Uterus (tissue), 2 donors: ENCODE measurements at regions not wholly inside any gene's neighbourhood (a gene's known extent, or its start where the extent isn't known, plus 50 kb on each side); places are given as distances from the start of the nearest gene placed in this dataset.

Experiments
- CTCF ChIP-seq, 4 experiments: fragments of 200-600 bp in 2 of 4; fragments of 450-650 bp in 2 of 4; sonication (generic) in 2 of 4; IDR thresholded peaks; one replicate each; pipeline ENCODE4 v1.5.1; 2016 to 2019; ENCODE audit warnings: antibody characterized with exemption in 4 of 4, mild to moderate bottlenecking in 2 of 4, moderate library complexity in 1 of 4
- POLR2A ChIP-seq, 2 donors: fragments of 450-650 bp; IDR thresholded peaks; one replicate each; pipeline ENCODE4 v1.6.1; 2016; ENCODE audit warnings: antibody characterized with exemption in 2 of 2, mild to moderate bottlenecking in 1 of 2, moderate library complexity in 1 of 2

- TF ChIP-seq CTCF (IDR thresholded peaks at IDR 0.05): no peak
- no peak for TF ChIP-seq POLR2A (IDR thresholded peaks at IDR 0.05)
These were observed 52.5 kb upstream of the SATB1 start for GRCh38 chr3:18477620-18478019.
